ENCODE measurements at regions not wholly inside any gene's neighbourhood (a gene's known extent, or its start where the extent isn't known, plus 50 kb on each side); places are given as distances from the start of the nearest gene placed in this dataset.

DNA sequence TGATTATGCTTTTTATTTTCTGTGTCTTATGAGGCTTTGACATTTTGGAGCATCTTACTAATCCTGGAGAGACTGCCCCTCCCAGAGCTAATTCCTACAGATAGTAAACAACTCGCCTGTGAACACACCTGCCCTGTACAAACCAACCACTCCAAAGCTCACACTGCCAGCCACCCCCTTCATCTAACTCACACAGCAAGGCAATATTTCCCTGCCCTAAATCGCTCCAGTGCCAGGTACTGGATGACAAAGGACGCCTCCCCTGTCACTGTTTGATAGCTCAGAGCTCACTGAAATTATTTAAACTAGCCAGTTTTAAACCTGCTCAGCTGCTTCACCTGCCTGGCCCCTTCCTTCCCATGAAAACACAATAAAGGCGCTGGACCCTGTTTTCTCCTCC lies 535.1 kb upstream of the CELF2 start:
- no peaks in the 10 kb centered on the region for H3K9me3 ChIP-seq (ENCODE audit: control insufficient read depth, insufficient read depth, low read length)
- H3K4me3 ChIP-seq (ENCODE audit: low read length) = no peak overlapping the region

DNA sequence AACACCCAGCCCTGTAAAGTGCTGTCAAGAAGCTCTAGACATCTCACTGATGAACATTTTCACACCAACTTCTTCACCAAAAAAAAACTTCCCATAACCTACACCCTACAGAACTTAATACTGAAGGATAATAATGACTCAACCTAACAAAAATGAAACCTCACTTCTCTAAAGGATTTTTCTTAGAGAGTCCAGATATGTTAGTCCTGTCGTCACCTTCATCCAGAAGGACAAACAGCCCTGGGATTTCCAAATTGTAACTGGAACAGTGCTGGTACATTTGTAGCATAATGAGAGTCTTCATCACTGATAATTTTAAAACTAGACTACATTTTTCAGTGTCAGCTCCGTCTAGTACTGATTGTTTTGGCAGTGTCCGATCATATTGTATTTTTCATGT lies 528.6 kb upstream of the CELF2 start:
- no peaks in the 10 kb centered on the region for H3K27me3 ChIP-seq (ENCODE audit: control insufficient read depth, low read length)
- no peaks in the 10 kb centered on the region for H4K20me1 ChIP-seq (ENCODE audit: control insufficient read depth, insufficient read depth, low read depth, low read length)
- H3K36me3 ChIP-seq (ENCODE audit: control insufficient read depth, low read length) = no peaks in the 10 kb centered on the region
- no peaks in the 10 kb centered on the region for H3K4me1 ChIP-seq (ENCODE audit: control insufficient read depth, low read length)
- no peaks in the 10 kb centered on the region for H3K9me2 ChIP-seq (replicated peaks; ENCODE audit: control insufficient read depth, low read length)
- no peaks in the 10 kb centered on the region for H3K79me2 ChIP-seq (ENCODE audit: control insufficient read depth, low read length)
- TF ChIP-seq, protein P1, sequence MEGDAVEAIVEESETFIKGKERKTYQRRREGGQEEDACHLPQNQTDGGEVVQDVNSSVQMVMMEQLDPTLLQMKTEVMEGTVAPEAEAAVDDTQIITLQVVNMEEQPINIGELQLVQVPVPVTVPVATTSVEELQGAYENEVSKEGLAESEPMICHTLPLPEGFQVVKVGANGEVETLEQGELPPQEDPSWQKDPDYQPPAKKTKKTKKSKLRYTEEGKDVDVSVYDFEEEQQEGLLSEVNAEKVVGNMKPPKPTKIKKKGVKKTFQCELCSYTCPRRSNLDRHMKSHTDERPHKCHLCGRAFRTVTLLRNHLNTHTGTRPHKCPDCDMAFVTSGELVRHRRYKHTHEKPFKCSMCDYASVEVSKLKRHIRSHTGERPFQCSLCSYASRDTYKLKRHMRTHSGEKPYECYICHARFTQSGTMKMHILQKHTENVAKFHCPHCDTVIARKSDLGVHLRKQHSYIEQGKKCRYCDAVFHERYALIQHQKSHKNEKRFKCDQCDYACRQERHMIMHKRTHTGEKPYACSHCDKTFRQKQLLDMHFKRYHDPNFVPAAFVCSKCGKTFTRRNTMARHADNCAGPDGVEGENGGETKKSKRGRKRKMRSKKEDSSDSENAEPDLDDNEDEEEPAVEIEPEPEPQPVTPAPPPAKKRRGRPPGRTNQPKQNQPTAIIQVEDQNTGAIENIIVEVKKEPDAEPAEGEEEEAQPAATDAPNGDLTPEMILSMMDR (IDR thresholded peaks at IDR 0.05; ENCODE audit: low read depth, low read length, poor library complexity, severe bottlenecking) = no peak
- TF ChIP-seq EZH2phosphoT487 (IDR thresholded peaks at IDR 0.05; ENCODE audit: borderline replicate concordance, low read length) = no peak
- H3K27ac ChIP-seq (ENCODE audit: low read depth, low read length) = no peak overlapping the region
- no peak overlapping the region for H3K4me3 ChIP-seq (ENCODE audit: low read length)
- H3F3A ChIP-seq (ENCODE audit: control insufficient read depth, insufficient read depth) = no peaks in the 10 kb centered on the region
- no peak overlapping the region for H3K4me2 ChIP-seq (ENCODE audit: low read length)
- H3K9me3 ChIP-seq (ENCODE audit: control insufficient read depth, insufficient read depth, low read length) = no peaks in the 10 kb centered on the region

More for the DNA sequence above, 535.1 kb upstream of the CELF2 start:
- Histone ChIP-seq H3K4me1 (ENCODE audit: control insufficient read depth, low read length) (no peaks in the 10 kb centered on the region), H3K4me2 (ENCODE audit: low read length) (no peak overlapping the region), H3K79me2 (ENCODE audit: control insufficient read depth, low read length) (no peaks in the 10 kb centered on the region), H3K27me3 (ENCODE audit: control insufficient read depth, low read length) (no peaks in the 10 kb centered on the region), H3F3A (ENCODE audit: control insufficient read depth, insufficient read depth) (no peaks in the 10 kb centered on the region), H3K36me3 (ENCODE audit: control insufficient read depth, low read length) (no peaks in the 10 kb centered on the region), H4K20me1 (ENCODE audit: control insufficient read depth, insufficient read depth, low read depth, low read length) (no peaks in the 10 kb centered on the region), H3K27ac (ENCODE audit: low read depth, low read length) (no peak overlapping the region), H3K9me2 (replicated peaks; ENCODE audit: control insufficient read depth, low read length) (no peaks in the 10 kb centered on the region)
- TF ChIP-seq EZH2phosphoT487 (IDR thresholded peaks at IDR 0.05; ENCODE audit: borderline replicate concordance, low read length) = no peak
- TF ChIP-seq, protein P1 (IDR thresholded peaks at IDR 0.05; ENCODE audit: low read depth, low read length, poor library complexity, severe bottlenecking) = no peak

DNA sequence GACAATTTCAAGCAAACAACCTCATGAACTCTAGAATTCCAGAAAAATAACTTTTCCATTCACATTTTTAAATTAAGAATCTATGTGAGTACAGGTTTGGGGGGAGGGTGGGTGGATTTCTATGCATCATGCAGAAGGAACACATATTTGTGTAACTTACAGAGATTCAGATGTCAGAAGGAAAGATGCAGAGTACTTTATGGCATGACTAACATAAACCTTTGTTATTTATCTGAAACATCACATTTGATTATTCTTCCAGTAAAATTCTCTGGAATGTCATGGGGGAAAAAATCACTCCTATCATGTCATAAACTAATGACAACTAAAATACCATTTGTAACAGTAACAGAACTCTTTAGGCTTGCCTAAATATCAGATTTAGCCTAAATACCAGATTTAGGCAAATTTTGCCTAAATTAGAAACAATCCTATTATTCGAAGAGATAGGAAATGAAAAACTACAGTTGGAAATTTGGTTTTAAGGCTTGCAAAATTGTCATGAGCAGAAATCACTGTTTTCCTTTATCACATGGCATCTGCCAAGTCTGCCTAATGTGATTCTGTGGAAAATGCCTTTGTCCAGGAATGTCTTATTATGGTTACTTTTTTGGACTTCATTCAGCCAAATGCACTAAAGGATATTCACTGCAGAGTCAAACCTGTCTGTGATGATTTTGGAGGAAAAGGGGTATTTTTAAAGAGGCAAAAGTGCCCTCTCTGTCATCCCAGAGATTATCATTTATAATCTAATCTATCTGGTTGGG lies 527.7 kb upstream of the CELF2 start:
- Histone ChIP-seq H4K20me1 (ENCODE audit: control insufficient read depth, insufficient read depth, low read depth, low read length) (no peaks in the 10 kb centered on the region), H3K27me3 (ENCODE audit: control insufficient read depth, low read length) (no peaks in the 10 kb centered on the region), H3K79me2 (ENCODE audit: control insufficient read depth, low read length) (no peaks in the 10 kb centered on the region), H3K4me3 (ENCODE audit: low read length) (no peak overlapping the region), H3F3A (ENCODE audit: control insufficient read depth, insufficient read depth) (no peaks in the 10 kb centered on the region), H3K27ac (ENCODE audit: low read depth, low read length) (no peak overlapping the region), H3K9me2 (replicated peaks; ENCODE audit: control insufficient read depth, low read length) (no peaks in the 10 kb centered on the region), H3K9me3 (ENCODE audit: control insufficient read depth, insufficient read depth, low read length) (no peaks in the 10 kb centered on the region), H3K4me1 (ENCODE audit: control insufficient read depth, low read length) (no peaks in the 10 kb centered on the region), H3K4me2 (ENCODE audit: low read length) (no peak overlapping the region), H3K36me3 (ENCODE audit: control insufficient read depth, low read length) (no peaks in the 10 kb centered on the region)
- no peak for TF ChIP-seq EZH2phosphoT487 (IDR thresholded peaks at IDR 0.05; ENCODE audit: borderline replicate concordance, low read length)
- TF ChIP-seq, protein P1 (IDR thresholded peaks at IDR 0.05; ENCODE audit: low read depth, low read length, poor library complexity, severe bottlenecking) = no peak

Measured in DOHH2 (cell line).